ENCODE measurements at regions not wholly inside any gene's neighbourhood (a gene's known extent, or its start where the extent isn't known, plus 50 kb on each side); places are given as distances from the start of the nearest gene placed in this dataset.

DNA sequence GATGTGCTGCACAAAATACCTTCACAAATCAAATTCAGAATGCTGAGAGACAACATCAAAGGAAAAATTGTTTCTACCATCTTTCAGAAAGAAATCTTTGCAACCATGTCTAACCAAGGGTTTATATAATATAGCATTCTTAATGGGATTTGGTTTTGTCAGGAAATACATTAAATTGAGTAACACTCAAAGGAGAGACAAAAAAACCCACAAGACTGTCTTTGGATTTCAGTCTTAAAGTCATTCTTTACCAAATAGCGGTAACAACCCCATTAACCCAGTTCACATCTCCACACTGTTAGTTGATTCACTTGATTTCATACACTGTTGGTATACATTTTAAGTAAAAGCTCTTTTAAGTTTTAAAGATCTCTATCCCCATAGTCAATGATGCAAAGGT, 145.7 kb upstream of the EDNRA start:
- DNase-seq (ENCODE audit: low spot score) = no peak
- no peaks in the 10 kb centered on the region for H3K9me3 ChIP-seq
- no peak overlapping the region for H3K4me3 ChIP-seq
- TF ChIP-seq POLR2A (IDR thresholded peaks at IDR 0.05) = no peak
- no peak for TF ChIP-seq POLR2AphosphoS5 (IDR thresholded peaks at IDR 0.05)
- TF ChIP-seq, protein P1, sequence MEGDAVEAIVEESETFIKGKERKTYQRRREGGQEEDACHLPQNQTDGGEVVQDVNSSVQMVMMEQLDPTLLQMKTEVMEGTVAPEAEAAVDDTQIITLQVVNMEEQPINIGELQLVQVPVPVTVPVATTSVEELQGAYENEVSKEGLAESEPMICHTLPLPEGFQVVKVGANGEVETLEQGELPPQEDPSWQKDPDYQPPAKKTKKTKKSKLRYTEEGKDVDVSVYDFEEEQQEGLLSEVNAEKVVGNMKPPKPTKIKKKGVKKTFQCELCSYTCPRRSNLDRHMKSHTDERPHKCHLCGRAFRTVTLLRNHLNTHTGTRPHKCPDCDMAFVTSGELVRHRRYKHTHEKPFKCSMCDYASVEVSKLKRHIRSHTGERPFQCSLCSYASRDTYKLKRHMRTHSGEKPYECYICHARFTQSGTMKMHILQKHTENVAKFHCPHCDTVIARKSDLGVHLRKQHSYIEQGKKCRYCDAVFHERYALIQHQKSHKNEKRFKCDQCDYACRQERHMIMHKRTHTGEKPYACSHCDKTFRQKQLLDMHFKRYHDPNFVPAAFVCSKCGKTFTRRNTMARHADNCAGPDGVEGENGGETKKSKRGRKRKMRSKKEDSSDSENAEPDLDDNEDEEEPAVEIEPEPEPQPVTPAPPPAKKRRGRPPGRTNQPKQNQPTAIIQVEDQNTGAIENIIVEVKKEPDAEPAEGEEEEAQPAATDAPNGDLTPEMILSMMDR (IDR thresholded peaks at IDR 0.05) = no peak
- 94% methylated on average over 1 of the region's 1 CpG for WGBS
- intact Hi-C loops (cut with DNase I) = no loop called here
- H3K36me3 ChIP-seq = no peaks in the 10 kb centered on the region
- H3K4me1 ChIP-seq (replicated peaks) = no peaks in the 10 kb centered on the region
- H3K27ac ChIP-seq = no peak overlapping the region
- no peaks in the 10 kb centered on the region for H3K27me3 ChIP-seq (replicated peaks; ENCODE audit: insufficient read depth)

DNA sequence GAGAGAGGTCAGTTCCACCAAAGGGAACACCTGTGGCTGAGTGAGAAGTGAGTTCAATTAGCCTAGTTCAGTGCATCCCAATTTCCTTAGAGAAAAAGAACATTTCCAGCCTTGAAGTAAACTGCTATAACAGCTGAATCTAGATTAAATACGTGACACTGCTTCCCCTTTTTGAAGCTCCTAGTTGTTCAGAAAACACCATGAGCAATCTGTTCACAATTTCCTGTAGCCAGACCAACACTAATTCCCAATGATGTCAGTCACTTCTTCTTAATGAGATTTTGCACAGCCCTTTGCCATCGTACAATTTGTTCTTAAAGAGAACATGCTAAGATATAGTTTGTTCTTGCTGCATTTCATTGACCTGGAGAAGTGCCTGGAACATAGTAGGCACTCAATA, 144.6 kb upstream of the EDNRA start:
- no peak for DNase-seq (ENCODE audit: low spot score)
- H3K9me3 ChIP-seq = no peaks in the 10 kb centered on the region
- no peak overlapping the region for H3K4me3 ChIP-seq
- H3K4me1 ChIP-seq (replicated peaks) = no peaks in the 10 kb centered on the region
- H3K27ac ChIP-seq = no peak overlapping the region
- intact Hi-C loops (cut with DNase I) = no loop called here
- H3K27me3 ChIP-seq (replicated peaks; ENCODE audit: insufficient read depth) = no peaks in the 10 kb centered on the region
- 72% methylated on average over 2 of the region's 2 CpGs for WGBS
- TF ChIP-seq POLR2AphosphoS5 (IDR thresholded peaks at IDR 0.05) = no peak
- TF ChIP-seq, protein P1 (IDR thresholded peaks at IDR 0.05) = no peak
- no peaks in the 10 kb centered on the region for H3K36me3 ChIP-seq

DNA sequence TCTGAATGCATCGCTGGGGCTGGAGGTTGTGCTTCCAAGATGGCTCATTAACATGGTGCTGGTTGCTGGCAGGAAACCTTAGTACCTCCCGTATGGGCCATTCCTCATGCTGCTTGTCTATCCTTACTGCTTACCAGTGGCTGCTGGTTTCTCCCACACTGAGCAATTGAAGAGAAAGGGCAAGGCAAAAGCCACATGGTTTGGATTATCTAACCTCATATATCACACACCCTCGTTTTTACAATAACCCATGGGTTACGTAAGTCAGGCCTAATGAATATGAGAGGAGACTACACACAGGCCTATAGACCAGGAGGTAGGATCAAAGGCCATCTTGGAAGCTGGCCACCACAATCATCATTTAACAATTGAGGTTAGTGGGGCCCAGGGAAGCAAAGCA, 141.8 kb upstream of the EDNRA start:
- Histone ChIP-seq H3K36me3 (no peaks in the 10 kb centered on the region), H3K9me3 (no peaks in the 10 kb centered on the region), H3K4me3 (no peak overlapping the region), H3K4me1 (replicated peaks) (no peaks in the 10 kb centered on the region), H3K27ac (no peak overlapping the region), H3K27me3 (replicated peaks; ENCODE audit: insufficient read depth) (no peaks in the 10 kb centered on the region)
- 92% methylated on average over 4 of the region's 4 CpGs for WGBS
- TF ChIP-seq POLR2AphosphoS5 (IDR thresholded peaks at IDR 0.05) = no peak
- TF ChIP-seq POLR2A (IDR thresholded peaks at IDR 0.05) = no peak
- TF ChIP-seq, protein P1 (IDR thresholded peaks at IDR 0.05) = no peak
- intact Hi-C loops (cut with DNase I) = no loop called here
- DNase-seq (ENCODE audit: low spot score) = no peak

DNA sequence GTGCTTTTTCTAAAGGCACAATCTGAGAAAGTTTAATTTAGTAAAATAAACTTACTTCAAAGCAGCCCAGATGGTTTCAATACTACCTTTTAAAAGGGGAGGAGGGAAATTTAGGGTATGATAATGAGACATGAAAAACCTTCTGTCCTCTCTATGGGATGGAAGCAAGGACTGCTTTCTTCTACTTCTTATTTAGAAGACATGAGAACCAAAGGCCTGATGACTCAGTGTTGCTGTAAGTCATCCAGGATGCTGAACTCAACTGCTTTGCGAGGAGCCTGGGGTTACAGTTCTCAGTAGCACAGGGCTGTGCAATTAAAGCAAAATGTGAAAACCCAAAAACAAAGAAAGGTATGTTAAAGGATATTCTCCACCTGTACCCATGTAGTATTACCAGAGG, 140.8 kb upstream of the EDNRA start:
- WGBS = 47% methylated on average over 1 of the region's 1 CpG
- peak overlapping the region in 1 of 2 donors; percentile 2 for H3K27ac ChIP-seq
- H3K36me3 ChIP-seq = no peaks in the 10 kb centered on the region
- intact Hi-C loops (cut with DNase I) = no loop called here
- no peaks in the 10 kb centered on the region for H3K27me3 ChIP-seq (replicated peaks; ENCODE audit: insufficient read depth)
- H3K9me3 ChIP-seq = no peaks in the 10 kb centered on the region
- no peak for DNase-seq (ENCODE audit: low spot score)
- H3K4me1 ChIP-seq (replicated peaks) = no peaks in the 10 kb centered on the region
- H3K4me3 ChIP-seq = no peak overlapping the region
- TF ChIP-seq, protein P1 (IDR thresholded peaks at IDR 0.05) = no peak
- TF ChIP-seq POLR2AphosphoS5 (IDR thresholded peaks at IDR 0.05) (no peak), POLR2A (IDR thresholded peaks at IDR 0.05) (no peak)

DNA sequence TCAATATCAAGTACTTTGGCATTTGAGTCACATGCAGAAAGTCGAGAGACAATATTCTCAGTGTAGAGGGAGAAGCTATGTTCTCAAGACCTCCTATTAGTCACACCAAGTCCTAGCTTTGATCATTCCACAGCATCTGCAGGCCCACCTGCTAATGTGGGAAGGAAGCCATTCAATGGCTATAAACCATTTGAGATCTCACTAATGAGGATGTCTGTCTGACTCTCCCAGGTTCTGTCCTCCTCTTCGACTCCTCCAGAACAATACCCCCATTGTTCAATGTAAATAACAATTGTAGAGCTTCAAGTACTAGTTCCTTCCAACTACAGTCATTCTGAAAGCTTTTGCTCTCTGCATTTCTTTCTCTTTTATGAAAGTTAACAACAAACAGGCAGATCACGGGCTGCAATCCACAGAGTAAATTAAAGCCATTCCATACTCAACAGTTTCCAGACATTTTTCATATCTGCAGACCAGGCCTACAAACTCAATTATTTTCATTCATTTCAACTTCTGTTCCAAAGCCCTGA, 140.2 kb upstream of the EDNRA start:
- Histone ChIP-seq H3K4me1 (replicated peaks) (no peaks in the 10 kb centered on the region), H3K27ac (peak overlapping the region in 1 of 2 donors; percentile 2), H3K9me3 (no peaks in the 10 kb centered on the region), H3K27me3 (replicated peaks; ENCODE audit: insufficient read depth) (no peaks in the 10 kb centered on the region), H3K36me3 (no peaks in the 10 kb centered on the region), H3K4me3 (no peak overlapping the region)
- no peak for DNase-seq (ENCODE audit: low spot score)
- intact Hi-C loops (cut with DNase I) = no loop called here
- WGBS = 39% methylated on average over 3 of the region's 3 CpGs
- TF ChIP-seq, protein P1 (IDR thresholded peaks at IDR 0.05) = no peak
- TF ChIP-seq POLR2A (IDR thresholded peaks at IDR 0.05) (no peak), POLR2AphosphoS5 (IDR thresholded peaks at IDR 0.05) (no peak)

All from prostate gland (tissue), 2 donors.